HS-5 (cell line): ENCODE measurements at regions not wholly inside any gene's neighbourhood (a gene's known extent, or its start where the extent isn't known, plus 50 kb on each side); places are given as distances from the start of the nearest gene placed in this dataset.
"Not testable (repeated sequence)": the region's sequence is repeated elsewhere in the genome, so short reads cannot be mapped to it uniquely, and the experiment has no call there.

ENCODE experiments used
- DNase-seq: peaks from one replicate; pipeline ENCODE4 v3.0.0-alpha.2; 2012; ENCODE audit warnings: low read depth

- DNase-seq, result no peak
Measured at GRCh38 chr1:30249446-30250337, 473.7 kb downstream of the MATN1 start.

DNA sequence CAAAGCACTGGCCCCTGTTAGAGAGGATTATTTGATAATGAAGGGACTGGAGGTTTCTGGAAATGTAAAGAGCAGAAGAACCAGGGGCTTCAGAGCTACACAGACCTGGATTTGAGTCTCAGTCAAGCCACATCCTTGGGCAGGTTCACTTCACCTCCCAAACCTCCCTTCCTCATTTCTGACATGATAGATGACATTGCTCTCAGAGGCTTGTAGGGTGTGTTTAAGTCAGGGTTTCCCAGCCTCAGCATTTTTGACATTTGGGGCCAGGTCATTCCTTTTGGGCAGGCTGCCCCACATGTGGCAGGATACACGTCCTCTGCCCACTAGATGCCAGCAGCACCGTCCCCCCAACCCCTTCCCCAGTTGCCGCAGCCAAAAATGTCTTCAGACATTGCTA is 474.6 kb downstream of the MATN1 start:
- no peak for DNase-seq

GRCh38 chr1:30248373-30248772 is 475.0 kb downstream of the MATN1 start:
- no peak for DNase-seq

GRCh38 chr1:30244801-30245200 is 478.6 kb downstream of the MATN1 start:
- no peak for DNase-seq

GRCh38 chr1:30242722-30243457 is 480.5 kb downstream of the MATN1 start:
- no peak for DNase-seq

DNA sequence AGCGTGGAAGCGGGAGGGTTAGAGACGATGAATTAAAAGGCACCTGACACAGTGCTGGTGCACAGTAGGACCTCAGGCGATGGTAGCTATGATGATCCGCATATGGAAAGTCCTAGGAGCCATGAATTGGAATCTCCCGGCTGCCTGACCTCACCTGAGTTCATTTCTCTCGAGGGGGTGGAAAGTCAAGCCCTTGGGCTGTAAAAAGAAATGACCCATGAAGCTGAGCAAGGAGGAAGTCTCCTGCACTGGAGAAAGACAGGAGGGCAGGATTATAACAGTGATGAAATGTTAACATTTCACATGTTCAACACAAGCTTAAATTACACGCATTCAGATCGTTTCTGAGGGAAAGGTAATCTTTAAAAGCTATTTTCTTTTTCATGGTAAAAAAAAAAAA is 481.2 kb downstream of the MATN1 start:
- no peak for DNase-seq

DNA sequence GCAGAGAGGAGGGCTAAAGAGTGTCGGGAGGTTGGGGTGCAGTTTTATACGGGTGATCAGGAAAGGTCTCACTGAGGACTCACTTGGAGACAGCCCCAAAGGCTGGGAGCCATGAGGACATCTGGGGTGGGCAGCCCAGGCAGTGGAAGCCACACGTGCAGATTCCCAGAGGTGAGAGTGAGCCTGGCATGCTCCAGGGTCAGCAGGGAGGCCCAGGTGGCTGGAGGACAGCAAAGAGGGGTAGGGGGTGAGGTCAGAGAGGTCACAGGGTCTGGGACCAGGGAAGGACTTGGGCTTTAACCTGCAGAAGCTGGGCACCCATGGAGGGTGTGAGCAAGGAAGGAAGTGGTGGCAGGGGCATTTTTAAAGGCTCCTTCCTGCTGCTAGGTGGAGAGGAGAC is 481.7 kb downstream of the MATN1 start:
- no peak for DNase-seq

- DNase-seq, result no peak
Measured at GRCh38 chr1:30234091-30234490, 489.3 kb downstream of the MATN1 start.

DNA sequence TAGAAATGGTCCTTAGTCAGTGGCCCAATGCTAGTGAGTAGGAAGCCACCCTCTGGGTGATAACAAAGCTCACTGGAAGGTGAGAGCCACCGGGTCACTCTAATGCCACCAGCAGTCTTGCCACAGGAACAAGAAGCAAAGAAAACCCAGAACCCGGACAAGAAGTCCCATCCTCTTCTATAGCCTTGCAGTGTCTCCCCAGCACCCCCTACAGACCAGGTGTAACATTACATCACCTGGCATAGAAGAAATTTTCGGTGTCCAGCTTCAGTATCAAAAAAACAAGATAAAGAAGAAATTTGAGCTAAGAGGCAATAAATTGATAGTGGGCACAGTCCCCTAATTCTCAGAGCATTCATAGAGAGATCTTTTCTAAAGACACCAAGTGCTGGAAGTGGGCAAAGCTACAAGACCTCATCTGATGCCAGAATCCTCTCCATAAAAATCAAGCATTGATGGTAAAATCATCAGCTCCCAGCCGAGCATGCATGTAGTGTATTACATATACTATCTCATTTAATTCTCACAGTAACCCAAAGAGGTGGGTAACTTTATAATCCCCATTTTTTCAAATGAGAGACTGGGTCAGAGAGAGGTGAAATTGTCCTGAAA is 491.0 kb downstream of the MATN1 start:
- no peak for DNase-seq

- DNase-seq, result no peak
Measured at GRCh38 chr1:30229960-30230359, 493.4 kb downstream of the MATN1 start.

- no peak for DNase-seq
Measured at GRCh38 chr1:30229557-30229956, 493.8 kb downstream of the MATN1 start.

DNA sequence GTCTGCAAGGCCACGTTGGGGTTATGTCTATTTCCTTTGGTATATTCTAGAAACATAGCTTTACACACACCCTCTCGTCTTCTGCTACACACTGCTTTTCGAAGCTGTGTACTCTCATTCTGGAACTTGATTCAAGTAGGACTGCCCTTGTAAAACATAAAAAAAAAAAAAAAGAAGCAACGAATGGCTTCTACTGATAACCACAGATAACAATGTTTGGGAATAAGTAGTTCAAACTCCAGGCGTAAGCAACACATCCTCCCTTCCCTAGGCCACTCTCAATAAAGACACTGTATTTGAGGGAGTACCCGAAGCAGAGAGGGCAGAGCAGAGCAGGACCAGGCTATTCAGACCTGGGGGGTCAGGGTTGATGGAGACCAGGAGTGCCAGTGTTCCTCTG is 496.7 kb downstream of the MATN1 start:
- DNase-seq, result no peak

DNA sequence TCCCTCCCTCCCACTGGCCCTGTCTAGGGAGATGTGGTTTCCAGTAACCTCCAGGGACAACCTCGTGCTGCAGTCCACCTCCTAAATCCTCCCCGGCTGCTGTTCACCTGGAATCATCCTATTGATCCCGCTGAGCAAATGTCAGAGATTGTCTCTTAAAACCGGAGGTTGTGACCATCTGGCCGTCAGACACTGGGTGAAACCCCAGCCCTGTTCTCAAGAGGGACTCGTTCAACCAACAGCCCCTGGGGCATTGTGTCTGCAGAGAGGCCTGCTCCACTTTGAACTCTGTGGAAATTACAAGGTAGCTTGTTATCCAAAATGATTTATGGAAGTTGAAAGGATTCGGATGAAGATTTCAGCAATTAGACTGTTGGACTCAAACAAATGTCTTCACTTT is 498.0 kb downstream of the MATN1 start:
- no peak for DNase-seq

DNA sequence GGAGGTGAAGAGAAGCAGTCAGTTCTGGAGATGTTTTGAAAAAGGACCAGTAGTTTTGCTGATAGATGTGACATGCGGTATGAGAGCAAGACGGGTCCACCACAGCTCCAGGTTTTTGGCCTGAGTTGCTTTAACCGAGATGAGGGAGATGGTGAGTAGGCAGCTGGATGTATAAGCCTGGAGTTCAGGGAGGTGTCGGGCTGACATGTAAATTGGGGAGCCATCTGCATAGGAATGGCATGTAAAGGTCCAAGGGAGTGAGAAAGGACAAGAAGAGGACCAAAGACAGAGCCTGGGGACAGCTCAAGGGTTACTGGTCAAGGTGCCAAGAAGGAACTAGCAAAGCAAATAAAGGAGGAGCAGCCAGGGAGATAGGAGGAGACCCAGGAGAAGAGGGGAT is 503.7 kb downstream of the MATN1 start:
- DNase-seq, result no peak

- no peak for DNase-seq
Measured at GRCh38 chr1:30218438-30218837, 504.9 kb downstream of the MATN1 start.

- no peak for DNase-seq
Measured at GRCh38 chr1:30216602-30217001, 506.8 kb downstream of the MATN1 start.

GRCh38 chr1:30213936-30214335 is 509.4 kb downstream of the MATN1 start:
- DNase-seq, result no peak

DNA sequence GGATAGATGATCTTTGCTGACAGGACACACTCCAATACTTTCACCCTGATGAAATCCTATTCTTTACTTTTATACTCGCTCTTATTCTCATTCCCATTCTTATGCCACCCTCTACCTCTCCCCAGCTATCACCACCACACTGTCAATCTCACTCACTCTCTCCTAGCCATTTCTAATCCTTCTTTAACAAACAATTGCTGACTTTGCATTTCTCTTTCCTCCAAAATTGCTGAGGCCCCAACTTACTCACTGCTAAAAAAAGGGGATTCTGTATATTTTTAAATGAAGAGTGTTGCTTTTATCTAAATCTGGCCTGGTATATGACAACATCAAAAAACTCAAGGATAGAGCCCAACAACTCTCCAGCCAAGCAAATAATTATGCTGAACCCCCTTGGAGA is 515.4 kb downstream of the MATN1 start:
- not testable (repeated sequence) for DNase-seq

DNA sequence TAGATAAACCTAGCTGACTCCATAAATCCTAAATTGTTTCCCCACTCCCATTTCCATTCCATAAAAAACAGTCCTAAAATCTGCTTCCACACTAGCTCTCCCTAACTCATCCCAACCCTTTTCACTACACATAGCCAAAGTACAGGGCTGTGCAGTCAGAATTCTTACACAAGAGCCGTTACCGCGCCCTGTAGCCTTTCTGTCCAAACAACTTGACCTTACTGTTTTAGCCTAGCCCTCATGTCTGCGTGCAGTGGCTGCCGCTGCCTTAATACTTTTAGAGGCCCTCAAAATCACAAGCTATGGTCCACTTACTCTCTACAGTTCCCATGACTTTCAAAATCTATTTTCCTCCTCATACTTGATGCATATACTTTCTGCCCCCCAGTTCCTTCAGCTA is 516.8 kb downstream of the MATN1 start:
- DNase-seq, result not testable (repeated sequence)

DNA sequence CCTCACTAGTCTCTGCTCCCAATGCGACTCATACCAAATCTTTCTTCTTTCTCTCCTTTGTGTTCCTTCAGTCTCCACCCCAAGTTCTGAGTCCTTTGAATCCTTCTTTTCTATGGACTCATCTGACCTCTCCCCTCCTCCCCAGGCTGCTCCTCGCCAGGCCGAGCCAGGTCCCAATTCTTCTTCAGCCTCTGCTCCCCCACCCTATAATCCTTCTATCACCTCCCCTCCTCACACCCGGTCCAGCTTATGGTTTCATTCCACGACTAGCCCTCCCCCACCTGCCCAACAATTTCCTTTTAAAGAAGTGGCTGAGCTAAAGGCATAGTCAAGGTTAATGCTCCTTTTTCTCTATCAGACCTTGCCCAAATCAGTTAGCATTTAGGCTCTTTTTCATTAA is 518.5 kb downstream of the MATN1 start:
- not testable (repeated sequence) for DNase-seq

DNA sequence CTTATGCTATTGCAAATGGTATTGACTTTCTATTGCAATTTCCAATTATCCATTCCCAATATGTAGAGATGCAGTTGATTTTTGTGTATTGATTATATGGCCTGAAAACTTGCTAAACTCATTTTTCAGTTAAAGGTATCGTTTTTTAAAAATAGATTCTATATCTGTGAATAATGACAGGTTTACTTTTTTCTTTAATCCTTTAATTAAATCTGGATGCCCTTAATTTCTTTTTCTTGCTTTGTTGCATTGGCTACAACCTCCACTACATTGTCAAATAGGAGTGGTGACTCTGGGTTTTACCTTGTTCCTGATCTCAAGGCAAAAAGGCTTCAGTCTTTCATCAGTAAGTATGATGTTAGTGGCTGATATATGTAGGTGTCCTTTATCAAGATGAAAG is 522.4 kb downstream of the MATN1 start:
- DNase-seq, result no peak

GRCh38 chr1:30200161-30200560 is 523.2 kb downstream of the MATN1 start:
- no peak for DNase-seq

DNA sequence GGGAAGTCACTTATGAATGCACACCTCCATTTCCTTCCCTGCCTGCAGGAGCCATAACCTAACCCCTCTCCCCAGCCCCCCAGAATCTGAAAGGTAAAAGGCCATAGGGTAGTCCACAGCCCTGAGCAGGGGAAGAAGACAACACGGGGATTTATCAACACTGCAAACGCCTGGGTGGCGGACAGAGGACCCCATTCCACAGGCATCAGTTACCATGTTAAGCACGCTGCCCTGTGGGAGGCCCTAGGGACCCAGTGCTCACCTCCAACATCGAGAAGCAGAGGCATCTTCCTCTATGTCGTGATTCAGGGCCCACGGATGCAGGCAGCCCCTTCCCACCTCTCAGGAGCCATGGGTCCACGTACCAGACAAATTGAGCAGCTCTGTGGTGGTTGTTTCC is 523.8 kb downstream of the MATN1 start:
- no peak for DNase-seq
